ENCODE measurements at regions not wholly inside any gene's neighbourhood (a gene's known extent, or its start where the extent isn't known, plus 50 kb on each side); places are given as distances from the start of the nearest gene placed in this dataset.

GRCh38 chr15:94119923-94120775 lies 111.2 kb upstream of the MCTP2 start:
- Histone ChIP-seq H3K36me3 (ENCODE audit: insufficient read depth, low read length) (no peaks in the 10 kb centered on the region), H3K9me3 (ENCODE audit: low read depth, low read length) (no peaks in the 10 kb centered on the region), H3K9ac (ENCODE audit: insufficient read length) (no peak overlapping the region), H3K4me3 (no peak overlapping the region), H3K27ac (no peak overlapping the region)
- peak; percentile 75 for DNase-seq (ENCODE audit: low read depth, low spot score)
- no peak for TF ChIP-seq EZH2 (IDR thresholded peaks at IDR 0.05)
- no peak for TF ChIP-seq FOXP2 (optimal IDR thresholded peaks at IDR 0.05; ENCODE audit: control extremely low read depth, extremely low read length, insufficient read depth)
- TF ChIP-seq POLR2AphosphoS5 (IDR thresholded peaks at IDR 0.05; ENCODE audit: borderline replicate concordance, low read depth, low read length) = no peak

DNA sequence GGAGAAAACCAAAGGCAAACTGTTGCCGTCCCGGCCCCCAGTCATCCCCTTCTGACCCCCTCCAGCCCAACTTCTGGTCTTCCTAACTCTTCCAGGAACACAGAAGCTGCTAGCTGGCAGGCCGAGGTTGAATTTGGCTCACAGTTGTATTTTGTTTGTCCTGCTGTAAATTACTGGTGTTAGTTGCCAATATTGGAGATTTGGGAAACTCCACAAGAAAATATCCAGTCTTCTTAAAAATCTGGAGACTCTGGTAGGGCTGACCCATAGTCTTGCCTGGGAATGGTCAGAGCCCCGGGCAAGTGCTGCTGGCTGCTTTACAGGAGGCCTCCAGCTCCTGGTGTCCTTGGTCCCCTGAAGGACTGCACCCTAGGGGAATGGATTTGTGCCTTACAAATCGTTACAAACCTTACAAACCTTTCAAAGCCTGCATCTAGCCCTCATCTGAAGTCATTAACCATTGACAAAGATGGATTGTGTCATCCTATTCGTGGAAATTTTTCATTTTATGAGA lies 112.0 kb upstream of the MCTP2 start:
- Histone ChIP-seq H3K27ac (no peak overlapping the region), H3K4me3 (no peak overlapping the region), H3K36me3 (ENCODE audit: insufficient read depth, low read length) (no peaks in the 10 kb centered on the region), H3K9ac (ENCODE audit: insufficient read length) (no peak overlapping the region), H3K9me3 (ENCODE audit: low read depth, low read length) (no peaks in the 10 kb centered on the region)
- no peak for TF ChIP-seq POLR2AphosphoS5 (IDR thresholded peaks at IDR 0.05; ENCODE audit: borderline replicate concordance, low read depth, low read length)
- no peak for TF ChIP-seq FOXP2 (optimal IDR thresholded peaks at IDR 0.05; ENCODE audit: control extremely low read depth, extremely low read length, insufficient read depth)
- TF ChIP-seq EZH2 (IDR thresholded peaks at IDR 0.05) = no peak
- DNase-seq (ENCODE audit: low read depth, low spot score) = no peak

- TF ChIP-seq FOXP2 (optimal IDR thresholded peaks at IDR 0.05; ENCODE audit: control extremely low read depth, extremely low read length, insufficient read depth) (no peak), POLR2AphosphoS5 (IDR thresholded peaks at IDR 0.05; ENCODE audit: borderline replicate concordance, low read depth, low read length) (no peak), EZH2 (IDR thresholded peaks at IDR 0.05) (no peak)
- no peaks in the 10 kb centered on the region for H3K36me3 ChIP-seq (ENCODE audit: insufficient read depth, low read length)
- DNase-seq (ENCODE audit: low read depth, low spot score) = no peak
- no peak overlapping the region for H3K4me3 ChIP-seq
- no peak overlapping the region for H3K27ac ChIP-seq
- H3K9ac ChIP-seq (ENCODE audit: insufficient read length) = no peak overlapping the region
- H3K9me3 ChIP-seq (ENCODE audit: low read depth, low read length) = no peaks in the 10 kb centered on the region
Measured at GRCh38 chr15:94110476-94111130, 120.8 kb upstream of the MCTP2 start.

DNA sequence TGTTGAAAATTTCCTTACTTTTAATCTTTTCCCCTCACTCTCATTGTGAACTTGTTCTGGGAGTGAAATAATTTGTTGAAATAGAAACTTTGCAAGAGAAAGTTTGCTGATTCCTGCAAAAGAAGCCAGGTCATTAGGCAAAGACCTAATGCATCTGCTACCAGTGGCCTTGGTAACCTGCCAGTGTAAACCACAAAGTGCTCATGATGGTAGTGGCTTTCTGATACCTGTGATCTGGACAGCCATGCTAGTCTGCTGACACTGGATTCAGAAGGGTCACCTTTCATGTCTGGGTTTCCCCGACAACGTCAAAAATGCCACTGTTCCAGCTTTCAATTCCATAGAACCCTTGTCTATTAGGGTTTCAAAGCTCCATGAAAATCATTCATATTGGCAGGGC lies 123.7 kb upstream of the MCTP2 start:
- H3K36me3 ChIP-seq (ENCODE audit: insufficient read depth, low read length) = no peaks in the 10 kb centered on the region
- H3K9me3 ChIP-seq (ENCODE audit: low read depth, low read length) = no peaks in the 10 kb centered on the region
- no peak overlapping the region for H3K4me3 ChIP-seq
- DNase-seq (ENCODE audit: low read depth, low spot score) = no peak
- no peak overlapping the region for H3K9ac ChIP-seq (ENCODE audit: insufficient read length)
- no peak for TF ChIP-seq POLR2AphosphoS5 (IDR thresholded peaks at IDR 0.05; ENCODE audit: borderline replicate concordance, low read depth, low read length)
- no peak for TF ChIP-seq EZH2 (IDR thresholded peaks at IDR 0.05)
- no peak for TF ChIP-seq FOXP2 (optimal IDR thresholded peaks at IDR 0.05; ENCODE audit: control extremely low read depth, extremely low read length, insufficient read depth)
- H3K27ac ChIP-seq = no peak overlapping the region

GRCh38 chr15:94105760-94106159 lies 125.6 kb upstream of the MCTP2 start:
- H3K27ac ChIP-seq = no peak overlapping the region
- no peak for DNase-seq (ENCODE audit: low read depth, low spot score)

GRCh38 chr15:94100863-94101262 lies 130.5 kb upstream of the MCTP2 start:
- Histone ChIP-seq H3K9ac (ENCODE audit: insufficient read length) (no peak overlapping the region), H3K4me3 (no peak overlapping the region), H3K36me3 (ENCODE audit: insufficient read depth, low read length) (no peaks in the 10 kb centered on the region), H3K9me3 (ENCODE audit: low read depth, low read length) (no peaks in the 10 kb centered on the region), H3K27ac (no peak overlapping the region)
- DNase-seq (ENCODE audit: low read depth, low spot score) = no peak
- TF ChIP-seq EZH2 (IDR thresholded peaks at IDR 0.05) = no peak
- TF ChIP-seq POLR2AphosphoS5 (IDR thresholded peaks at IDR 0.05; ENCODE audit: borderline replicate concordance, low read depth, low read length) = no peak
- no peak for TF ChIP-seq FOXP2 (optimal IDR thresholded peaks at IDR 0.05; ENCODE audit: control extremely low read depth, extremely low read length, insufficient read depth)

More at GRCh38 chr15:94105760-94106159, 125.6 kb upstream of the MCTP2 start:
- Histone ChIP-seq H3K9ac (ENCODE audit: insufficient read length) (no peak overlapping the region), H3K9me3 (ENCODE audit: low read depth, low read length) (no peaks in the 10 kb centered on the region), H3K4me3 (no peak overlapping the region), H3K36me3 (ENCODE audit: insufficient read depth, low read length) (no peaks in the 10 kb centered on the region)
- TF ChIP-seq POLR2AphosphoS5 (IDR thresholded peaks at IDR 0.05; ENCODE audit: borderline replicate concordance, low read depth, low read length) (no peak), EZH2 (IDR thresholded peaks at IDR 0.05) (no peak), FOXP2 (optimal IDR thresholded peaks at IDR 0.05; ENCODE audit: control extremely low read depth, extremely low read length, insufficient read depth) (no peak)

- Histone ChIP-seq H3K36me3 (ENCODE audit: insufficient read depth, low read length) (no peaks in the 10 kb centered on the region), H3K9ac (ENCODE audit: insufficient read length) (no peak overlapping the region), H3K9me3 (ENCODE audit: low read depth, low read length) (no peaks in the 10 kb centered on the region), H3K4me3 (no peak overlapping the region), H3K27ac (no peak overlapping the region)
- DNase-seq (ENCODE audit: low read depth, low spot score) = no peak
- TF ChIP-seq FOXP2 (optimal IDR thresholded peaks at IDR 0.05; ENCODE audit: control extremely low read depth, extremely low read length, insufficient read depth) (no peak), EZH2 (IDR thresholded peaks at IDR 0.05) (no peak), POLR2AphosphoS5 (IDR thresholded peaks at IDR 0.05; ENCODE audit: borderline replicate concordance, low read depth, low read length) (no peak)
Measured at GRCh38 chr15:94099574-94099960, 131.8 kb upstream of the MCTP2 start.

DNA sequence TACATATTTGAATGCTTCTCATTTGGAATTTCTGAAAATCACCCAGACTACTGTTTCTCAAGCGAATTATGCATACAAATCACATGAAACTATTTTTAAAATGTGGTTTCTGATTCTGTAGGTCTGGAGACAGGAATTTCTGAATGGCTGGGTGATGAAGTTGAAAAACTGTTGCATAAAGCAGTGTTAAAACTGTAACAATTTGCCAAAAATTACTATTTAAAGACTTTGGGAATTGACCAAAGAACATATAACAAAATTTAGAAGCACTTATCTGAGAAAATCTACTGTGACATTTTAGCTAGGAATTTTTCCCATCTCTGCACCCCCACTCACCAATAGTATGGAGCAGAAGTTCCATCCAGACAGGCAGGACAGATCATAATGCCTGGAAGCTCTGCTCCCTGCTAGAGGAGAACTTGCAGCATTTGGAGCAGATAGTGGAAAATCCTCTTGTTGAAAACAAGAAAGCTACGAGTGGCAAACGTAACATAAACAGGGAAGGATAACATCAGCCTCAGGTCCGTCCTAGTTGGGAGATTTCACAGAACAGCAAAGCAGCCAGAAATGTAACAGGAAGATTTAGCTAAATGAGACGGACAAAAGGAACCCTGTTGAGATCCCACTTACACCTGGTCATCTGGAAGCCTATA lies 132.3 kb upstream of the MCTP2 start:
- no peaks in the 10 kb centered on the region for H3K9me3 ChIP-seq (ENCODE audit: low read depth, low read length)
- TF ChIP-seq POLR2AphosphoS5 (IDR thresholded peaks at IDR 0.05; ENCODE audit: borderline replicate concordance, low read depth, low read length) (no peak), FOXP2 (optimal IDR thresholded peaks at IDR 0.05; ENCODE audit: control extremely low read depth, extremely low read length, insufficient read depth) (no peak), EZH2 (IDR thresholded peaks at IDR 0.05) (no peak)
- DNase-seq (ENCODE audit: low read depth, low spot score) = no peak
- H3K36me3 ChIP-seq (ENCODE audit: insufficient read depth, low read length) = no peaks in the 10 kb centered on the region
- no peak overlapping the region for H3K27ac ChIP-seq
- no peak overlapping the region for H3K9ac ChIP-seq (ENCODE audit: insufficient read length)
- no peak overlapping the region for H3K4me3 ChIP-seq

All from SK-N-MC (cell line).